Femur (tissue), 1 donor: ENCODE measurements at regions not wholly inside any gene's neighbourhood (a gene's known extent, or its start where the extent isn't known, plus 50 kb on each side); places are given as distances from the start of the nearest gene placed in this dataset.
"Not testable (repeated sequence)": the region's sequence is repeated elsewhere in the genome, so short reads cannot be mapped to it uniquely, and the experiment has no call there.

ENCODE experiments used
- DNase-seq: peaks from one replicate; pipeline ENCODE4 v3.0.0-alpha.2; 2017

GRCh38 chr16:29197494-29198100 is 208.9 kb downstream of the NPIPB11 start:
- peak; percentile 2 for DNase-seq

- DNase-seq: not testable (repeated sequence)
Observed at GRCh38 chr16:29196746-29197145, 209.8 kb downstream of the NPIPB11 start.

- peak; percentile 76 for DNase-seq
Observed at GRCh38 chr16:29195116-29195872, 210.4 kb downstream of the LAT start.

- peak; percentile 7 for DNase-seq
Observed at GRCh38 chr16:29194185-29194844, 209.5 kb downstream of the LAT start.

- peak; percentile 10 for DNase-seq
Observed at GRCh38 chr16:29193634-29194033, 208.8 kb downstream of the LAT start.

GRCh38 chr16:29193248-29193574 is 208.4 kb downstream of the LAT start:
- DNase-seq: peak; percentile 1

- DNase-seq: peak; percentile 19
Observed at GRCh38 chr16:29192329-29193247, 207.7 kb downstream of the LAT start.

GRCh38 chr16:29191636-29192180 is 206.9 kb downstream of the LAT start:
- DNase-seq: peak; percentile 14

- DNase-seq: peak; percentile 64
Observed at GRCh38 chr16:29190553-29191431, 205.9 kb downstream of the LAT start.

GRCh38 chr16:29188806-29189205 is 204.0 kb downstream of the LAT start:
- DNase-seq: peak; percentile 12

- DNase-seq: peak; percentile 84
Observed at GRCh38 chr16:29186306-29187220, 201.7 kb downstream of the LAT start.

- not testable (repeated sequence) for DNase-seq
Observed at GRCh38 chr16:29185872-29186271, 201.0 kb downstream of the LAT start.

- peak; percentile 75 for DNase-seq
Observed at GRCh38 chr16:29184738-29185438, 200.0 kb downstream of the LAT start.

- not testable (repeated sequence) for DNase-seq
Observed at GRCh38 chr16:29182940-29183868, 198.4 kb downstream of the LAT start.

GRCh38 chr16:29182501-29182900 is 197.6 kb downstream of the LAT start:
- DNase-seq: no peak

- DNase-seq: not testable (repeated sequence)
Observed at GRCh38 chr16:29181921-29182411, 197.1 kb downstream of the LAT start.

GRCh38 chr16:29181254-29181780 is 196.5 kb downstream of the LAT start:
- DNase-seq: not testable (repeated sequence)

- DNase-seq: not testable (repeated sequence)
Observed at GRCh38 chr16:29180206-29180600, 195.4 kb downstream of the LAT start.
